ENCODE measurements at regions not wholly inside any gene's neighbourhood (a gene's known extent, or its start where the extent isn't known, plus 50 kb on each side); places are given as distances from the start of the nearest gene placed in this dataset.

GRCh38 chr6:120587381-120587780 lies 746.9 kb downstream of the TBC1D32 start:
- TF ChIP-seq EZH2 (IDR thresholded peaks at IDR 0.05; ENCODE audit: insufficient read depth, poor library complexity, severe bottlenecking) (no peak), EZH2phosphoT487 (IDR thresholded peaks at IDR 0.05; ENCODE audit: insufficient read depth, low read depth) (no peak)
